Left lung (tissue), 4 donors: ENCODE measurements at regions not wholly inside any gene's neighbourhood (a gene's known extent, or its start where the extent isn't known, plus 50 kb on each side); places are given as distances from the start of the nearest gene placed in this dataset.
A peak's percentile ranks its signal among the peaks of the same experiment; 100 is the strongest.

Experiments used
- ATAC-seq: fragments of 200-7000 bp; cut with Tn5 transposase; one replicate; pipeline ENCODE4 v1.9.1; 2020; ENCODE audit warnings: moderate library complexity
- DNase-seq, 4 donors: peaks; one replicate each; pipeline ENCODE4 v3.0.0-alpha.2; 2013 to 2020
- H3K27ac ChIP-seq, 2 donors: fragments of 200-600 bp; sonication (generic) in 1 of 2; one replicate each; pipeline versions ENCODE4 v1.5.0 to v1.8.0; 2020 to 2021
- H3K27me3 ChIP-seq, 2 donors: fragments of 200-600 bp; sonication (generic) in 1 of 2; one replicate each; pipeline versions ENCODE4 v1.5.0 to v1.8.0; 2020 to 2021
- H3K36me3 ChIP-seq, 2 donors: fragments of 200-600 bp; sonication (generic) in 1 of 2; one replicate each; pipeline versions ENCODE4 v1.5.0 to v1.8.0; 2020 to 2021
- H3K4me1 ChIP-seq, 2 donors: fragments of 200-600 bp; one replicate each; pipeline ENCODE4 v1.8.0; 2021
- H3K4me3 ChIP-seq, 2 donors: fragments of 200-600 bp; sonication (generic) in 1 of 2; one replicate each; pipeline versions ENCODE4 v1.5.0 to v1.8.0; 2020 to 2021; ENCODE audit warnings: mild to moderate bottlenecking in 1 of 2
- H3K9me3 ChIP-seq, 2 donors: fragments of 200-600 bp; sonication (generic) in 1 of 2; one replicate each; pipeline versions ENCODE4 v1.5.0 to v1.8.0; 2020 to 2021
- CTCF ChIP-seq, 2 donors: fragments of 200-600 bp; sonication (generic) in 1 of 2; IDR thresholded peaks; one replicate each; pipeline versions ENCODE4 v1.5.0 to v1.8.0; 2021; ENCODE audit warnings: antibody characterized with exemption in 2 of 2
- intact Hi-C, 2 donors: fragments of 100-400 bp; cut with DNase I; formaldehyde crosslinking; loops; one replicate each; pipeline versions ENCODE4 v1.11.2 to v1.14.2; 2022
- donor health status: DM: no; HTN: yes; CAD: no.
- donor health status: DM: no; HTN: no; CAD: no.

GRCh38 chr12:91381309-91381804 is 198.7 kb upstream of the DCN start:
- no peaks in the 10 kb centered on the region for H3K36me3 ChIP-seq
- H3K27me3 ChIP-seq, result no peaks in the 10 kb centered on the region
- H3K9me3 ChIP-seq, result no peaks in the 10 kb centered on the region
- intact Hi-C loops, result no loop called here
- H3K4me3 ChIP-seq, result peak overlapping the region; percentile 14 to 31
- DNase-seq (peak in 3 of 4 donors; percentile 50 to 96 (median 92)), ATAC-seq (peak; percentile 86)
- H3K4me1 ChIP-seq, result peaks cover 0 to 7% of the 10 kb centered on the region in 2 donors
- H3K27ac ChIP-seq, result peak overlapping the region; percentile 10 to 76
- no peak for TF ChIP-seq CTCF (IDR thresholded peaks at IDR 0.05)

- Histone ChIP-seq H3K4me3 (no peak overlapping the region), H3K27ac (peak overlapping the region in 1 of 2 donors; percentile 76), H3K36me3 (no peaks in the 10 kb centered on the region), H3K4me1 (peaks cover 0 to 7% of the 10 kb centered on the region in 2 donors), H3K9me3 (no peaks in the 10 kb centered on the region), H3K27me3 (no peaks in the 10 kb centered on the region)
- ATAC-seq (no peak), DNase-seq (peak in 2 of 4 donors; percentile 44 to 54)
- TF ChIP-seq CTCF (IDR thresholded peaks at IDR 0.05), result no peak
- intact Hi-C loops, result no loop called here
Measured at GRCh38 chr12:91380631-91381030, 198.0 kb upstream of the DCN start.

GRCh38 chr12:91379051-91379775 is 196.6 kb upstream of the DCN start:
- Histone ChIP-seq H3K36me3 (no peaks in the 10 kb centered on the region), H3K4me3 (no peak overlapping the region), H3K9me3 (no peaks in the 10 kb centered on the region), H3K27me3 (no peaks in the 10 kb centered on the region), H3K27ac (no peak overlapping the region), H3K4me1 (peaks cover 0 to 7% of the 10 kb centered on the region in 2 donors)
- intact Hi-C loops, result no loop called here
- TF ChIP-seq CTCF (IDR thresholded peaks at IDR 0.05), result no peak
- DNase-seq, result no peak
- ATAC-seq, result no peak

- DNase-seq, result no peak
- no peak for ATAC-seq
- Histone ChIP-seq H3K27me3 (no peaks in the 10 kb centered on the region), H3K9me3 (no peaks in the 10 kb centered on the region), H3K4me3 (no peak overlapping the region), H3K27ac (no peak overlapping the region), H3K36me3 (no peaks in the 10 kb centered on the region), H3K4me1 (peaks cover 0 to 7% of the 10 kb centered on the region in 2 donors)
- TF ChIP-seq CTCF (IDR thresholded peaks at IDR 0.05), result no peak
- intact Hi-C loops, result no loop called here
Measured at GRCh38 chr12:91377436-91377835, 194.8 kb upstream of the DCN start.

GRCh38 chr12:91373086-91373485 is 190.5 kb upstream of the DCN start:
- no peaks in the 10 kb centered on the region for H3K27me3 ChIP-seq
- DNase-seq (no peak), ATAC-seq (no peak)
- TF ChIP-seq CTCF (IDR thresholded peaks at IDR 0.05), result no peak
- H3K27ac ChIP-seq, result no peak overlapping the region
- no peaks in the 10 kb centered on the region for H3K4me1 ChIP-seq
- no peak overlapping the region for H3K4me3 ChIP-seq
- intact Hi-C loops, result no loop called here
- no peaks in the 10 kb centered on the region for H3K9me3 ChIP-seq
- no peaks in the 10 kb centered on the region for H3K36me3 ChIP-seq
